H9 (cell line): ENCODE measurements at regions not wholly inside any gene's neighbourhood (a gene's known extent, or its start where the extent isn't known, plus 50 kb on each side); places are given as distances from the start of the nearest gene placed in this dataset.

Experiments used
- DNase-seq: peaks from one replicate; pipeline ENCODE4 v3.0.0-alpha.2; 2017
- H2AFZ ChIP-seq: one replicate; pipeline ENCODE4 v1.6.1; 2013; ENCODE audit warnings: mild to moderate bottlenecking, low read length, control low read depth, moderate library complexity
- H2AK5ac ChIP-seq: 2 replicates; pipeline ENCODE4 v1.6.1; 2013; ENCODE audit warnings: low read length, control low read depth, mixed read lengths; ENCODE audit not compliant: insufficient read length
- H2BK120ac ChIP-seq: one replicate; pipeline ENCODE4 v1.6.1; 2013; ENCODE audit warnings: low read depth, mild to moderate bottlenecking, low read length, control low read depth, inconsistent platforms; ENCODE audit not compliant: poor library complexity, severe bottlenecking
- H2BK12ac ChIP-seq: 2 replicates; pipeline ENCODE4 v1.6.1; 2013; ENCODE audit warnings: low read length, control low read depth, mixed read lengths, low read depth; ENCODE audit not compliant: insufficient read length
- H2BK15ac ChIP-seq: 2 replicates; pipeline ENCODE4 v1.6.1; 2013; ENCODE audit warnings: low read depth, low read length, control low read depth
- H2BK20ac ChIP-seq: one replicate; pipeline ENCODE4 v1.6.1; 2013; ENCODE audit warnings: low read depth, mild to moderate bottlenecking, low read length, control low read depth, inconsistent platforms; ENCODE audit not compliant: poor library complexity, severe bottlenecking
- H2BK5ac ChIP-seq: 2 replicates; pipeline ENCODE4 v1.6.1; 2013; ENCODE audit warnings: low read length, control low read depth, mixed read lengths; ENCODE audit not compliant: insufficient read length
- H3K14ac ChIP-seq: 2 replicates; pipeline ENCODE4 v1.6.1; 2013; ENCODE audit warnings: low read length, control low read depth; ENCODE audit not compliant: insufficient read depth
- H3K18ac ChIP-seq: 2 replicates; pipeline ENCODE4 v1.6.1; 2013; ENCODE audit warnings: low read depth, mild to moderate bottlenecking, mixed read lengths, low read length, control low read depth; ENCODE audit not compliant: insufficient read length
- H3K23ac ChIP-seq: 2 replicates; pipeline ENCODE4 v1.6.1; 2013; ENCODE audit warnings: low read length, control low read depth, mixed read lengths, low read depth; ENCODE audit not compliant: insufficient read length
- H3K23me2 ChIP-seq: 2 replicates; pipeline ENCODE4 v1.6.1; 2013; ENCODE audit warnings: low read depth, mild to moderate bottlenecking, mixed read lengths, low read length, control low read depth; ENCODE audit not compliant: insufficient read length, poor library complexity, severe bottlenecking
- H3K27ac ChIP-seq: 2 replicates; pipeline ENCODE4 v1.5.1; 2013; ENCODE audit warnings: low read length, control low read depth, mixed read lengths, low read depth; ENCODE audit not compliant: insufficient read length
- H3K27me3 ChIP-seq: 2 replicates; pipeline ENCODE4 v1.6.1; 2013; ENCODE audit warnings: low read length, control low read depth, inconsistent platforms; ENCODE audit not compliant: insufficient read depth
- H3K4ac ChIP-seq: 2 replicates; pipeline ENCODE4 v1.6.1; 2013; ENCODE audit warnings: low read depth, mild to moderate bottlenecking, control low read depth, inconsistent platforms, low read length, moderate library complexity
- H3K4me1 ChIP-seq: 2 replicates; pipeline ENCODE4 v1.6.1; 2013; ENCODE audit warnings: low read length, control low read depth, inconsistent platforms; ENCODE audit not compliant: insufficient read depth
- H3K4me2 ChIP-seq: 2 replicates; pipeline ENCODE4 v1.6.1; 2013; ENCODE audit warnings: low read length, control low read depth, mixed read lengths; ENCODE audit not compliant: insufficient read length, insufficient read depth
- H3K56ac ChIP-seq: 2 replicates; pipeline ENCODE4 v1.6.1; 2013; ENCODE audit warnings: low read depth, mild to moderate bottlenecking, mixed read lengths, low read length, control low read depth; ENCODE audit not compliant: insufficient read length
- H3K79me1 ChIP-seq: 2 replicates; pipeline ENCODE4 v1.6.1; 2013; ENCODE audit warnings: low read depth, mild to moderate bottlenecking, moderate library complexity, low read length, control low read depth, inconsistent platforms; ENCODE audit not compliant: insufficient read depth, poor library complexity, severe bottlenecking
- H3K79me2 ChIP-seq: 2 replicates; pipeline ENCODE4 v1.6.1; 2013; ENCODE audit warnings: low read length, control low read depth, inconsistent platforms; ENCODE audit not compliant: insufficient read depth
- H3K9ac ChIP-seq: 2 replicates; pipeline ENCODE4 v1.6.1; 2013; ENCODE audit warnings: low read length, control low read depth, mixed read lengths; ENCODE audit not compliant: insufficient read length; ENCODE audit errors: extremely low read depth
- H3K9me3 ChIP-seq: one replicate; pipeline ENCODE4 v1.6.1; 2013; ENCODE audit warnings: low read depth, low read length, inconsistent platforms; ENCODE audit not compliant: control insufficient read depth
- H3T11ph ChIP-seq: one replicate; pipeline ENCODE4 v1.6.1; 2013; ENCODE audit warnings: mild to moderate bottlenecking, low read length, control low read depth, inconsistent platforms
- H4K20me1 ChIP-seq: one replicate; pipeline ENCODE4 v1.6.1; 2013; ENCODE audit not compliant: control insufficient read depth, insufficient read length, insufficient read depth
- H4K5ac ChIP-seq: 2 replicates; pipeline ENCODE4 v1.6.1; 2013; ENCODE audit warnings: low read depth, mild to moderate bottlenecking, mixed read lengths, low read length, control low read depth; ENCODE audit not compliant: insufficient read length
- H4K8ac ChIP-seq: replicated peaks from 2 replicates; pipeline ENCODE4 v1.6.1; 2013; ENCODE audit warnings: low read length, control low read depth, mixed read lengths, low read depth; ENCODE audit not compliant: insufficient read length
- H4K91ac ChIP-seq: 2 replicates; pipeline ENCODE4 v1.6.1; 2013; ENCODE audit warnings: low read depth, mild to moderate bottlenecking, moderate library complexity, mixed read lengths, low read length, control low read depth; ENCODE audit not compliant: insufficient read length
- H3K27ac Mint-ChIP-seq, 3 experiments: 2 replicates in 2 of 3; 3 replicates in 1 of 3; pipeline ENCODE4 v1.8.0; 2020 to 2021; ENCODE audit warnings: mixed read lengths in 3 of 3, mild to moderate bottlenecking in 1 of 3, moderate library complexity in 1 of 3
- H3K27me3 Mint-ChIP-seq: 2 replicates; pipeline ENCODE4 v1.8.0; 2021; ENCODE audit warnings: low read depth, mild to moderate bottlenecking, moderate library complexity, mixed read lengths
- H3K36me3 Mint-ChIP-seq, 3 experiments: 2 replicates in 2 of 3; 3 replicates in 1 of 3; pipeline ENCODE4 v1.8.0; 2020 to 2021; ENCODE audit warnings: low read depth in 3 of 3, mixed read lengths in 3 of 3; ENCODE audit not compliant: insufficient read depth in 1 of 3
- H3K4me1 Mint-ChIP-seq, 2 experiments: 2 replicates each; pipeline ENCODE4 v1.8.0; 2020; ENCODE audit warnings: mixed read lengths in 2 of 2
- H3K4me3 Mint-ChIP-seq, 2 experiments: 2 replicates in 1 of 2; 3 replicates in 1 of 2; pipeline ENCODE4 v1.8.0; 2020 to 2021; ENCODE audit warnings: mild to moderate bottlenecking in 2 of 2, mixed read lengths in 2 of 2, moderate library complexity in 1 of 2
- H3K9me3 Mint-ChIP-seq, 2 experiments: 2 replicates in 1 of 2; 3 replicates in 1 of 2; pipeline ENCODE4 v1.8.0; 2020; ENCODE audit warnings: mild to moderate bottlenecking in 2 of 2, mixed read lengths in 2 of 2, moderate library complexity in 1 of 2
- WGBS: extraction: QIAGEN DNeasy Blood & Tissue Kit; methylation state at CpG from one replicate; pipeline ENCODE4 v1.1.7; 2013; ENCODE audit warnings: missing lambda C conversion rate, low lambda C conversion rate, mixed read lengths; ENCODE audit not compliant: insufficient read length; ENCODE audit errors: extremely low coverage; 5-methylcytosine and 5-hydroxymethylcytosine counted together
- TF ChIP-seq, protein P1 (sequence below): fragments of 200-600 bp; sonication (generic); conservative IDR thresholded peaks from 3 replicates; pipeline ENCODE4 v1.8.0; 2021; ENCODE audit warnings: antibody characterized with exemption, mild to moderate bottlenecking

GRCh38 chr1:103337779-103338178, 187.7 kb upstream of the RNPC3 start:
- Histone ChIP-seq H3K9ac (no peak overlapping the region), H3K18ac (no peak overlapping the region), H4K5ac (no peak overlapping the region), H3K56ac (no peak overlapping the region), H3K23me2 (no peaks in the 10 kb centered on the region), H2BK15ac (no peak overlapping the region), H3K79me1 (no peaks in the 10 kb centered on the region), H4K8ac (no peak overlapping the region), H2BK20ac (no peak overlapping the region), H3K4ac (no peak overlapping the region), H3K14ac (no peak overlapping the region), H2BK12ac (no peak overlapping the region), H4K20me1 (no peaks in the 10 kb centered on the region), H3K23ac (no peak overlapping the region), H3K9me3 (no peaks in the 10 kb centered on the region), H3K79me2 (no peaks in the 10 kb centered on the region), H2AFZ (no peak overlapping the region), H4K91ac (no peak overlapping the region), H3K27me3 (no peaks in the 10 kb centered on the region), H3K4me1 (no peaks in the 10 kb centered on the region), H2BK120ac (no peak overlapping the region), H2BK5ac (no peak overlapping the region), H3T11ph (no peak overlapping the region), H3K27ac (no peak overlapping the region), H3K4me2 (no peak overlapping the region), H2AK5ac (no peak overlapping the region)
- DNase-seq: no peak
- WGBS: no CpG with 5 or more reads among the region's 4 CpGs
- Mint-ChIP-seq H3K27me3 (no peaks in the 10 kb centered on the region), H3K4me1 (no peaks in the 10 kb centered on the region), H3K4me3 (no peak overlapping the region), H3K27ac (no peak overlapping the region), H3K36me3 (no peaks in the 10 kb centered on the region), H3K9me3 (no peaks in the 10 kb centered on the region)
- TF ChIP-seq, protein P1, sequence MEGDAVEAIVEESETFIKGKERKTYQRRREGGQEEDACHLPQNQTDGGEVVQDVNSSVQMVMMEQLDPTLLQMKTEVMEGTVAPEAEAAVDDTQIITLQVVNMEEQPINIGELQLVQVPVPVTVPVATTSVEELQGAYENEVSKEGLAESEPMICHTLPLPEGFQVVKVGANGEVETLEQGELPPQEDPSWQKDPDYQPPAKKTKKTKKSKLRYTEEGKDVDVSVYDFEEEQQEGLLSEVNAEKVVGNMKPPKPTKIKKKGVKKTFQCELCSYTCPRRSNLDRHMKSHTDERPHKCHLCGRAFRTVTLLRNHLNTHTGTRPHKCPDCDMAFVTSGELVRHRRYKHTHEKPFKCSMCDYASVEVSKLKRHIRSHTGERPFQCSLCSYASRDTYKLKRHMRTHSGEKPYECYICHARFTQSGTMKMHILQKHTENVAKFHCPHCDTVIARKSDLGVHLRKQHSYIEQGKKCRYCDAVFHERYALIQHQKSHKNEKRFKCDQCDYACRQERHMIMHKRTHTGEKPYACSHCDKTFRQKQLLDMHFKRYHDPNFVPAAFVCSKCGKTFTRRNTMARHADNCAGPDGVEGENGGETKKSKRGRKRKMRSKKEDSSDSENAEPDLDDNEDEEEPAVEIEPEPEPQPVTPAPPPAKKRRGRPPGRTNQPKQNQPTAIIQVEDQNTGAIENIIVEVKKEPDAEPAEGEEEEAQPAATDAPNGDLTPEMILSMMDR: no peak
